ENCODE measurements at regions not wholly inside any gene's neighbourhood (a gene's known extent, or its start where the extent isn't known, plus 50 kb on each side); places are given as distances from the start of the nearest gene placed in this dataset.

- TF ChIP-seq TOX (CRISPR knock-in tag; IDR thresholded peaks at IDR 0.05; ENCODE audit: borderline replicate concordance) (no peak), PATZ1 (CRISPR knock-in tag; IDR thresholded peaks at IDR 0.05; ENCODE audit: borderline replicate concordance) (no peak), OSR1 (CRISPR knock-in tag; IDR thresholded peaks at IDR 0.05) (no peak), POU6F1 (CRISPR knock-in tag; IDR thresholded peaks at IDR 0.05; ENCODE audit: borderline replicate concordance, low read depth) (no peak), PPARA (CRISPR knock-in tag; IDR thresholded peaks at IDR 0.05; ENCODE audit: borderline replicate concordance) (no peak), TCF4 (CRISPR knock-in tag; IDR thresholded peaks at IDR 0.05; ENCODE audit: borderline replicate concordance) (no peak), CSDC2 (CRISPR knock-in tag; IDR thresholded peaks at IDR 0.05) (no peak), GLIS3 (CRISPR knock-in tag; IDR thresholded peaks at IDR 0.05) (no peak), ZNF565 (CRISPR knock-in tag; conservative IDR thresholded peaks at IDR 0.05; ENCODE audit: low read depth) (no peak), BACH2 (CRISPR knock-in tag; IDR thresholded peaks at IDR 0.05; ENCODE audit: borderline replicate concordance) (no peak), CREB5 (CRISPR knock-in tag; IDR thresholded peaks at IDR 0.05; ENCODE audit: low read depth) (no peak), SNAI2 (CRISPR knock-in tag; IDR thresholded peaks at IDR 0.05) (no peak), ISL1 (CRISPR knock-in tag; IDR thresholded peaks at IDR 0.05) (no peak), RARB (CRISPR knock-in tag; IDR thresholded peaks at IDR 0.05) (no peak)
- TF ChIP-seq, protein P1, sequence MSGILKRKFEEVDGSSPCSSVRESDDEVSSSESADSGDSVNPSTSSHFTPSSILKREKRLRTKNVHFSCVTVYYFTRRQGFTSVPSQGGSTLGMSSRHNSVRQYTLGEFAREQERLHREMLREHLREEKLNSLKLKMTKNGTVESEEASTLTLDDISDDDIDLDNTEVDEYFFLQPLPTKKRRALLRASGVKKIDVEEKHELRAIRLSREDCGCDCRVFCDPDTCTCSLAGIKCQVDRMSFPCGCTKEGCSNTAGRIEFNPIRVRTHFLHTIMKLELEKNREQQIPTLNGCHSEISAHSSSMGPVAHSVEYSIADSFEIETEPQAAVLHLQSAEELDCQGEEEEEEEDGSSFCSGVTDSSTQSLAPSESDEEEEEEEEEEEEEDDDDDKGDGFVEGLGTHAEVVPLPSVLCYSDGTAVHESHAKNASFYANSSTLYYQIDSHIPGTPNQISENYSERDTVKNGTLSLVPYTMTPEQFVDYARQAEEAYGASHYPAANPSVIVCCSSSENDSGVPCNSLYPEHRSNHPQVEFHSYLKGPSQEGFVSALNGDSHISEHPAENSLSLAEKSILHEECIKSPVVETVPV (CRISPR knock-in tag; IDR thresholded peaks at IDR 0.05) = no peak
- TF ChIP-seq, protein P2, sequence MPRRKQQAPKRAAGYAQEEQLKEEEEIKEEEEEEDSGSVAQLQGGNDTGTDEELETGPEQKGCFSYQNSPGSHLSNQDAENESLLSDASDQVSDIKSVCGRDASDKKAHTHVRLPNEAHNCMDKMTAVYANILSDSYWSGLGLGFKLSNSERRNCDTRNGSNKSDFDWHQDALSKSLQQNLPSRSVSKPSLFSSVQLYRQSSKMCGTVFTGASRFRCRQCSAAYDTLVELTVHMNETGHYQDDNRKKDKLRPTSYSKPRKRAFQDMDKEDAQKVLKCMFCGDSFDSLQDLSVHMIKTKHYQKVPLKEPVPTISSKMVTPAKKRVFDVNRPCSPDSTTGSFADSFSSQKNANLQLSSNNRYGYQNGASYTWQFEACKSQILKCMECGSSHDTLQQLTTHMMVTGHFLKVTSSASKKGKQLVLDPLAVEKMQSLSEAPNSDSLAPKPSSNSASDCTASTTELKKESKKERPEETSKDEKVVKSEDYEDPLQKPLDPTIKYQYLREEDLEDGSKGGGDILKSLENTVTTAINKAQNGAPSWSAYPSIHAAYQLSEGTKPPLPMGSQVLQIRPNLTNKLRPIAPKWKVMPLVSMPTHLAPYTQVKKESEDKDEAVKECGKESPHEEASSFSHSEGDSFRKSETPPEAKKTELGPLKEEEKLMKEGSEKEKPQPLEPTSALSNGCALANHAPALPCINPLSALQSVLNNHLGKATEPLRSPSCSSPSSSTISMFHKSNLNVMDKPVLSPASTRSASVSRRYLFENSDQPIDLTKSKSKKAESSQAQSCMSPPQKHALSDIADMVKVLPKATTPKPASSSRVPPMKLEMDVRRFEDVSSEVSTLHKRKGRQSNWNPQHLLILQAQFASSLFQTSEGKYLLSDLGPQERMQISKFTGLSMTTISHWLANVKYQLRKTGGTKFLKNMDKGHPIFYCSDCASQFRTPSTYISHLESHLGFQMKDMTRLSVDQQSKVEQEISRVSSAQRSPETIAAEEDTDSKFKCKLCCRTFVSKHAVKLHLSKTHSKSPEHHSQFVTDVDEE (CRISPR knock-in tag; IDR thresholded peaks at IDR 0.05) = no peak
- ATAC-seq = peak; percentile 47; the same call in 1 of the 3 replicates
Measured at GRCh38 chr1:194538453-194538852, 1352.0 kb upstream of the B3GALT2 start.

DNA sequence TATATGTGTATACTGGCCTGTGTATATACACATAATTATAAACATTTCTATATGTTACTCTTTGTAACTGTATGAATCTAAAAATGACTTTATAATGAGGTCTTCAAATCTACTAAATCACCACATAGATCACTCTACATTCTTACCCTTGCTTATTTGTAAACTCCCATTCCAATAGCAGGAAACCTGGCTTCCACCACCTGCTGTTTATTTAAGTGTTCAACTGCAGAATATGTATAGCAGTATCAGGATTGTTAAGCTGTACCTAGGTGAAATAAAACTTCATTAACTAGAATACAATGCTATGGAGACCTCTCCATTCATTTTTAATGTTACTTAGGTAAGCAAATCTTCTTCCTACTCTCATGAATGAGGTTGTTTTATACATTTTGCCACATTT is 1351.1 kb upstream of the B3GALT2 start:
- ATAC-seq = no peak
- TF ChIP-seq, protein P1 (CRISPR knock-in tag; IDR thresholded peaks at IDR 0.05) = no peak
- TF ChIP-seq OSR1 (CRISPR knock-in tag; IDR thresholded peaks at IDR 0.05) = no peak

DNA sequence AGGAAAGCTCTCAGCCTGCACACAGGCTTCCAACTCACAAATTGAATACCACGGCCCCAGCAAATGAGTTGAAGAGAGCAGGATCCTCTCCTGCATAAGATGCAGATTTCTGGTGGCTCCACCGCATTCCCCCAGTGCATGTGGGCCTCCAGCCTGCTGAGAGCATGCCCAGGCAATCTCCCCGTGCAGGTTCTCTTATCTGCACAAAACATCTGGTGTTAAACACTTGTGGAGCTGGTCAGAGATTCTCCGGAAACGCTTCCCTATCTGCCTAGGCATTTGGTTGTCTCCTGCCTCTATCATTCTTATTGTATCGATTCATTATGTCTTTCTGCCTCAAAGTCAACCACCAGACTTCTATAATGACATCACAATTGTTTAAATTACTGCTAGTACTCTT is 1349.0 kb upstream of the B3GALT2 start:
- peak; percentile 74 for ATAC-seq
- TF ChIP-seq ISL1 (CRISPR knock-in tag; IDR thresholded peaks at IDR 0.05) (no peak), ZFP30 (CRISPR knock-in tag; IDR thresholded peaks at IDR 0.05) (no peak), ZC3H10 (CRISPR knock-in tag; IDR thresholded peaks at IDR 0.05) (no peak), TCF4 (CRISPR knock-in tag; IDR thresholded peaks at IDR 0.05; ENCODE audit: borderline replicate concordance) (no peak), ZNF8 (CRISPR knock-in tag; IDR thresholded peaks at IDR 0.05) (no peak), PPARA (CRISPR knock-in tag; IDR thresholded peaks at IDR 0.05; ENCODE audit: borderline replicate concordance) (no peak), POU6F1 (CRISPR knock-in tag; IDR thresholded peaks at IDR 0.05; ENCODE audit: borderline replicate concordance, low read depth) (no peak), RARB (CRISPR knock-in tag; IDR thresholded peaks at IDR 0.05) (no peak), TOX (CRISPR knock-in tag; IDR thresholded peaks at IDR 0.05; ENCODE audit: borderline replicate concordance) (no peak)
- TF ChIP-seq, protein P2 (CRISPR knock-in tag; IDR thresholded peaks at IDR 0.05) = no peak
